ACHN (cell line): ENCODE measurements at regions not wholly inside any gene's neighbourhood (a gene's known extent, or its start where the extent isn't known, plus 50 kb on each side); places are given as distances from the start of the nearest gene placed in this dataset.
"Not testable (repeated sequence)": the region's sequence is repeated elsewhere in the genome, so short reads cannot be mapped to it uniquely, and the experiment has no call there.

ENCODE experiments used
- DNase-seq: peaks from one replicate; pipeline ENCODE4 v3.0.0-alpha.2; 2015
- in situ Hi-C: cut with HindIII; loops from 2 replicates; pipeline ENCODE4 v1.10.0; 2017; ENCODE audit warnings: low sequenced_read_pairs, low pct_ligation_motif_present, low pct_unique_long_range_greater_than_20kb

DNA sequence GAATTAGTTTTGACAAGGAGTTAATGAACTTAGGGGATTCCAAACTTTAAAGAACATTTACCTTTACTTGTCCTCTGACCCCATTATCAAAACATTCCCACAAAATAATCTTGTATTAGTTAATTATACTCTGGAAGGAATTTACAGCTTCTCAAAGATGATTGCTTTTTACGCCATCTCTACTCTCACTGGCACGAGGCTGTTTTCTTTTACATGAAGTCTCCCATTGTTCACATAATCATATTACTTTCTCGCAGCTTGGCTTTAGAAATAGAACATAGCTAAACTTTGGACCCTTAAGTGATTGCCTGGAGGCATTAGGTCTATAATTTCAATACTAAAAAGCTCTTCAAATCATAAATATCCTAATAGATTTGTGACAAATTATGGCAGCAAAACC lies 592.9 kb downstream of the TRIML1 start:
- in situ Hi-C loops: no loop called here
- DNase-seq: no peak

DNA sequence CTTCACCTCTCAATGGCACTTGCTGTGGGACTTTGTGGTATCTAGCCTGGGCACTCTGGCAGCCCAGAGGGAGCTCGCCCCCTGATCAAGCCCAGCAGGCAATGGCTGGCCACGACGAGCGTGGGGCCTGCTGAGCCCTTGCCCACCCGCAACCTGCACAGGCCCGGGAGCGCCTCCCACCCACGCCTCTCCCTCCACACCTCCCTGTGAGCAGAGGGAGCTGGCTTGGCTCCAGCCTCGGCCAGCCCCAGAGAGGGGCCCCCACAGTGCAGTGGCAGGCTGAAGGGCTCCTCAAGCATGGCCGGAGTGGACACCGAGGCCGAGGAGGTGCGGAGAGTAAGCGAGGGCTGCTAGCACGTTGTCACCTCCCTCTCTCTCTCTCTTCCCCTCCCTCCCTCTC lies 595.8 kb downstream of the TRIML1 start:
- no peak for DNase-seq
- in situ Hi-C loops: no loop called here

- in situ Hi-C loops: no loop called here
- DNase-seq: no peak
Measured at GRCh38 chr4:188737251-188738002, 598.2 kb downstream of the TRIML1 start.

- DNase-seq, in situ Hi-C loops: not testable (repeated sequence)
Measured at GRCh38 chr4:188738290-188738689, 599.0 kb downstream of the TRIML1 start.

DNA sequence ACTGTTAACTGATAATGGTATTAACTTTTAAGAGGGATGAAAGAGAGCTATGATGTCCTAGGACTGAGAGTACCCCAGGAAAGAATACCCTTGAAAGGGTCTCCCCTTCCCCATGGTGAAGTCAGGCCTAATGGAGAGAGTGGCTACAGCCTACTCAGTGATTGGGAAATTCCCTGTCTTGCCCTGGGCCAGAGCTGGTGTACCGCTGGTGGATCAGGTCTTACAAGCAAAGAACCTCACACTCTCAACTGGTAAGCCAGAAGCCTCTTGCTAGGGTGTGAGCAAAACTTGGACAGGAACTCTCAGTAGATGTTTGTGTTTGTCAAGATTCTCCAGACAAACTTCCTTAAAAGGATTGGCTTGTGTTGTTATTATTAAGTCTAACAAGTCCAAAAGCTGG lies 600.9 kb downstream of the TRIML1 start:
- in situ Hi-C loops, DNase-seq: not testable (repeated sequence)

DNA sequence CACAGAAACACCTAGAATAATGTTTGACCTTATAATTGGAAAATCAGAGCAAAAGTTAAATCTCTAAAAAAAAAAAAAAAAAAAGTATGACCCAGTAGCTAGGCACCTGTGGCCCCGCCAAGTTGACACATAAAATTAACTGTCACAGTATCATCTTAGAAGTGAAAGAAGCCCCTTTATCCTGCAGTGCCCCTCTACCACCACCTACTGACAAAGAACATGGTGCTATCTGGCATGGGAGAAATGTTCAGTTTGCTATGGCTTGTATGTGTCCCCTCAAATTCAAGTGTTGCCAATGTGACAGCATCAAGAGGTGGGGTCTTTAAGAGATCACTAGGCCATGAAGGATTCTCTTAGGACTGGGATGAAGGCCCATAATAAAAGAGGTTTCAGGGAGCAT lies 601.5 kb downstream of the TRIML1 start:
- DNase-seq, in situ Hi-C loops: not testable (repeated sequence)

GRCh38 chr4:188754372-188755002 lies 615.2 kb downstream of the TRIML1 start:
- in situ Hi-C loops: no loop called here
- DNase-seq: no peak

DNA sequence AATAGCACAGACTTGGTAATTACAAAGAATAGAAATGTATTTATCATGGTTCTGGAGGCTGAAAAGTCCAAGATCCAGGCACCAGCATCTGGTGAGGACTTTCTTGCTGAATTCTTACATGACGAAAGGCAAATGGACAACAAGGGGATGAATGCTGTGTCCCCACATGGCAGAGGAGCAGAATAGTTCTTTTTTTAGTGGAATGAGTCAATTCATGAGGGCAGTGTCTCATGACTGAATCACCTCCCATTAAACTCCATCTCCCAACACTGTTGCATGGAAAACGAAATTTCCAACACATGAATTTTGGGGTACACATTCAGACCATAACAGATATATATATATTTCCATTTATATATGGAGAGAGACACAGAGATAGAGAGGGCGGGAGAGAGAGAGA lies 628.3 kb downstream of the TRIML1 start:
- in situ Hi-C loops: no loop called here
- DNase-seq: no peak

- DNase-seq: peak; percentile 3
- in situ Hi-C loops: no loop called here
Measured at GRCh38 chr4:188778905-188779304, 639.7 kb downstream of the TRIML1 start.

GRCh38 chr4:188779581-188779980 lies 640.3 kb downstream of the TRIML1 start:
- in situ Hi-C loops: no loop called here

GRCh38 chr4:188780028-188780427 lies 640.8 kb downstream of the TRIML1 start:
- no peak for DNase-seq
- in situ Hi-C loops: no loop called here

More at GRCh38 chr4:188779581-188779980, 640.3 kb downstream of the TRIML1 start:
- no peak for DNase-seq

GRCh38 chr4:188780686-188781085 lies 641.4 kb downstream of the TRIML1 start:
- DNase-seq: no peak
- in situ Hi-C loops: no loop called here

DNA sequence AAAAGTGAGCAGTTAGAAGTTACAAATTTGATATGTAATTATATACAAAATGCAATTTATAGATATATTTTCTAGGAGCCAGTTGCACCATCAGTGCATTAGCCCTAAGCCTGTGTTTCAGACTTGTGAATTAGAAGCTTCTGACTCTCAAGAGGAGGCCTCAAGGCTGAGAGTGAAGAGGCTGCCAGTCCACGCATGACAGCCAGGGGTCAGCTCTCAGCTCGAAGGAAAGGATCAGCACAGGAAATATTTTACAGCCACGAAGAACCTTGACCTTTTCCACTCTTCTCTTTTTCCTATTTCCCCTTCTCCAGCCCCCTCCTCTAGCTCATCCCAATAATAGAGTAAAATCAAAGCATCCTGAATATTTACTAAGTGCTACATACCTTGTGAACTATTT lies 642.4 kb downstream of the TRIML1 start:
- peak; percentile 43 for DNase-seq

GRCh38 chr4:188783175-188783574 lies 643.9 kb downstream of the TRIML1 start:
- in situ Hi-C loops: no loop called here
- DNase-seq: no peak

More for the DNA sequence above, 642.4 kb downstream of the TRIML1 start:
- in situ Hi-C loops: no loop called here

- in situ Hi-C loops: no loop called here
- no peak for DNase-seq
Measured at GRCh38 chr4:188783606-188784160, 644.4 kb downstream of the TRIML1 start.

- DNase-seq, in situ Hi-C loops: not testable (repeated sequence)
Measured at GRCh38 chr4:188796600-188796999, 657.4 kb downstream of the TRIML1 start.

DNA sequence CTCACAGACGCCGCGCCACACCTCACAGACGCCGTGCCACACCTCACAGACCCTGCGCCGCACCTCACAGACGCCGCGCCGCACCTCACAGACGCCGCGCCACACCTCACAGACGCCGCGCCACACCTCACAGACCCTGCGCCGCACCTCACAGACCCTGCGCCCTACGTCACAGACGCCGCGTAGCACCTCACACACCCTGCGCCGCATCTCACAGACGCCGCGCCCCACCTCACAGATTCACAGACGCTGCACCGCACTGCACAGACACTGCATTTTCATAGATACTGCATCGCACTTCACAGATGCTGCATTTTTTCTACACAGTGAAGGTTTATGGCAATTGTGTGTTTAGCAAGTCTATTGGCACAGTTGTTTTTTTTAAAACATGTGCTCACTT lies 657.8 kb downstream of the TRIML1 start:
- DNase-seq, in situ Hi-C loops: not testable (repeated sequence)

GRCh38 chr4:188804861-188805260 lies 665.6 kb downstream of the TRIML1 start:
- DNase-seq: no peak
- in situ Hi-C loops: no loop called here

GRCh38 chr4:188811121-188811520 lies 671.9 kb downstream of the TRIML1 start:
- DNase-seq: no peak
- in situ Hi-C loops: no loop called here

DNA sequence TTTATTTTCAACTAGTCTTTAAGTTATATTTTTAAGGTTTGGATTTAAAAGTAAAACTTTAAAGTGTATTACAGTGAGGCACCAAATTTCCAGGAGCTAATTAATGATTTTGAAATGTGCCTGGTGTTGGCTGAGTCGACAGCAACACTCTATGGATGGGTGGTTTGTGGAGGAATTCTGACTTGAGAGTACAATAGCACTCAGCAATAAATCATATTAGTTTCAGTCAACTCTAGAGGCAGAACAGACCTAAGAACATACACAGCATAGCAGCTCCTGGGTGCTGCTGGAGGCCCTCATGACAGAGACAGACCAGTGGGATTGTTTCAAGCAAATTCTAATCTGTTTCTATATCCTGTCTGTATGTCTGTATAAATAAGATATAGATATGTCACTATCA lies 673.4 kb downstream of the TRIML1 start:
- no peak for DNase-seq
- in situ Hi-C loops: no loop called here
